ENCODE measurements at regions not wholly inside any gene's neighbourhood (a gene's known extent, or its start where the extent isn't known, plus 50 kb on each side); places are given as distances from the start of the nearest gene placed in this dataset.

DNA sequence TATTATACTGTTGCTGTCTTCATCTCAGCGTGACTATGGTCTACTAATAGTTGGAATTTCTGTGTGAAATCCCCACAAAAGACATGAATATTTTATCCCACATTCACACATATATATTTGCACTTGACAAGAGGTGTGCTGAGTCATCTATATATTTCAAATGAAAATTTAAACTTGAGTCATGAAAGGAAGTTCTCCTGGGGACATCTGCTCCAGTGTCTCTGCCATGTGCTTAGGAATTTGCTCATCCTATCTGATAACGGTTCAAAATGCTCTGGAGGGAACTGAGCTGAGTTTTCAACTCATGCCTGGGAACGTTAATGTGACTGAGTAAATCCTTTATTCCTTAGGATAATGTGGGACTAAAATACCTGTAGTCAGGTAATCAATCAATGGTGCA is 326.2 kb upstream of the MEX3C start:
- no CpG with 5 or more reads among the region's 3 CpGs for WGBS, 2 donors (ENCODE audit: extremely low coverage in 2 of 2, insufficient read length in 2 of 2, insufficient replicate concordance in 1 of 2)

DNA sequence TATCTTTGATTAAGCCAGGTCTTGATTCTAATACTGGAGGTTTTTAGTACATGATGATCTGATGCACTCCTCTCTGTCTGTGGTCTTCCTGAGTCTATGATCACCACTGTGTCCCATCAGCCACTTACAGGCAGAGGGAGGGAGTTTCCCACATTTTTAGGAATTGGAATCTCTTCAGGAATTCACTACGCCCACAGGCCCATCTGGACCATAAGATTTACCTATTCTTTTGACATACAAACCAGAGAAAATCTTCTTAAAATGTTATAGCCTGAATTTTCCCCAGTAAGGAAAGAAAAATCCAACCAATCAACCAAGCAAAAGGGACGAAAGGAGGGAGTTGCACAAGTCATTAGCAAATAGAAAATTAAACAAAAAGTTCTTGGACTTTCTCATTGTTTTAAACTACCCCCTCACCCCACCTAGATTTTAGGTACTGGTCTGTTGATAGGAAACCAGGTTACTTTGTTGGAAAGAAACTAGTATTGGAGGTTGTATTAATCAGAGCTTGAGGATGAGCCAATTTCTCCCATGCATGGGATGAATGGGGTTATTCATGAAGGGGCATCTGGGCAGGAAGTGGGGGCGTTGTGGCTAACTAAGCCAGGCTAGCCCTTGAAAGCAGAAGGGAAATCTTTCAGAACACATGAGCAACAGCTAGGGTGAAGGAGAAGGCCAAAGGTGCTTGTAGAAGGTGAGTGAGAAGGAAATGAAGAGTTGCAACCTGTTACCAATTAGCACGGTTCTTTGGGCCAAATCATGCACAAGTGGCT is 328.2 kb upstream of the MEX3C start:
- Histone ChIP-seq H3K27me3 (ENCODE audit: control insufficient read depth in 3 of 3, insufficient read depth in 3 of 3, low read depth in 1 of 3, low read length in 3 of 3) (no peaks in the 10 kb centered on the region), H3K9me3 (replicated peaks in 1 of 2; ENCODE audit: control insufficient read depth in 2 of 2, insufficient read depth in 1 of 2, low read depth in 1 of 2, low read length in 2 of 2) (no peaks in the 10 kb centered on the region), H3K9ac (ENCODE audit: low read depth, low read length, poor library complexity) (no peak overlapping the region), H3K4me2 (ENCODE audit: insufficient read depth, low read length, poor library complexity, severe bottlenecking) (no peak overlapping the region), H2BK120ac (ENCODE audit: low read depth, low read length) (no peak overlapping the region), H2BK5ac (ENCODE audit: low read length) (no peak overlapping the region), H2BK15ac (ENCODE audit: low read length) (no peak overlapping the region), H4K91ac (ENCODE audit: low read depth, low read length, poor library complexity) (no peak overlapping the region), H3K14ac (ENCODE audit: low read length) (no peak overlapping the region), H3K36me3 (replicated peaks in 1 of 2; ENCODE audit: control insufficient read depth in 2 of 2, insufficient read depth in 2 of 2, low read length in 2 of 2) (no peaks in the 10 kb centered on the region), H2AK5ac (ENCODE audit: low read depth, low read length) (no peak overlapping the region), H3K4me3 (ENCODE audit: low read length in 2 of 2) (no peak overlapping the region), H3K4me1 (ENCODE audit: control insufficient read depth in 2 of 2, insufficient read depth in 1 of 2, low read depth in 1 of 2, low read length in 2 of 2) (no peaks in the 10 kb centered on the region), H3K23ac (ENCODE audit: low read depth, low read length, poor library complexity) (no peak overlapping the region), H3K79me1 (ENCODE audit: low read depth, low read length) (no peaks in the 10 kb centered on the region), H3K4ac (ENCODE audit: low read length) (no peak overlapping the region), H2AFZ (ENCODE audit: low read length) (no peak overlapping the region), H3K27ac (replicated peaks; ENCODE audit: low read length) (no peak overlapping the region), H3K18ac (ENCODE audit: low read length) (no peak overlapping the region), H2BK12ac (ENCODE audit: low read length) (no peak overlapping the region), H4K8ac (ENCODE audit: low read depth, low read length) (no peak overlapping the region)
- WGBS, 2 donors (ENCODE audit: extremely low coverage in 2 of 2, insufficient read length in 2 of 2, insufficient replicate concordance in 1 of 2): no CpG with 5 or more reads among the region's 4 CpGs
- DNase-seq (ENCODE audit: low spot score): no peak

More for the DNA sequence above, 326.2 kb upstream of the MEX3C start:
- no peak for DNase-seq (ENCODE audit: low spot score)
- H2BK15ac ChIP-seq (ENCODE audit: low read length): no peak overlapping the region
- no peak overlapping the region for H2BK12ac ChIP-seq (ENCODE audit: low read length)
- no peak overlapping the region for H2AK5ac ChIP-seq (ENCODE audit: low read depth, low read length)
- H3K4me2 ChIP-seq (ENCODE audit: insufficient read depth, low read length, poor library complexity, severe bottlenecking): no peak overlapping the region
- H3K4me3 ChIP-seq (ENCODE audit: low read length in 2 of 2): no peak overlapping the region
- H4K8ac ChIP-seq (ENCODE audit: low read depth, low read length): no peak overlapping the region
- H4K91ac ChIP-seq (ENCODE audit: low read depth, low read length, poor library complexity): no peak overlapping the region
- no peak overlapping the region for H3K27ac ChIP-seq (replicated peaks; ENCODE audit: low read length)
- H3K18ac ChIP-seq (ENCODE audit: low read length): no peak overlapping the region
- H3K9ac ChIP-seq (ENCODE audit: low read depth, low read length, poor library complexity): no peak overlapping the region
- no peak overlapping the region for H2BK5ac ChIP-seq (ENCODE audit: low read length)
- no peaks in the 10 kb centered on the region for H3K9me3 ChIP-seq (replicated peaks in 1 of 2; ENCODE audit: control insufficient read depth in 2 of 2, insufficient read depth in 1 of 2, low read depth in 1 of 2, low read length in 2 of 2)
- H3K36me3 ChIP-seq (replicated peaks in 1 of 2; ENCODE audit: control insufficient read depth in 2 of 2, insufficient read depth in 2 of 2, low read length in 2 of 2): no peaks in the 10 kb centered on the region
- H3K23ac ChIP-seq (ENCODE audit: low read depth, low read length, poor library complexity): no peak overlapping the region
- H3K14ac ChIP-seq (ENCODE audit: low read length): no peak overlapping the region
- H3K4ac ChIP-seq (ENCODE audit: low read length): no peak overlapping the region
- H2AFZ ChIP-seq (ENCODE audit: low read length): no peak overlapping the region
- no peaks in the 10 kb centered on the region for H3K4me1 ChIP-seq (ENCODE audit: control insufficient read depth in 2 of 2, insufficient read depth in 1 of 2, low read depth in 1 of 2, low read length in 2 of 2)
- no peaks in the 10 kb centered on the region for H3K79me1 ChIP-seq (ENCODE audit: low read depth, low read length)
- no peaks in the 10 kb centered on the region for H3K27me3 ChIP-seq (ENCODE audit: control insufficient read depth in 3 of 3, insufficient read depth in 3 of 3, low read depth in 1 of 3, low read length in 3 of 3)
- no peak overlapping the region for H2BK120ac ChIP-seq (ENCODE audit: low read depth, low read length)

DNA sequence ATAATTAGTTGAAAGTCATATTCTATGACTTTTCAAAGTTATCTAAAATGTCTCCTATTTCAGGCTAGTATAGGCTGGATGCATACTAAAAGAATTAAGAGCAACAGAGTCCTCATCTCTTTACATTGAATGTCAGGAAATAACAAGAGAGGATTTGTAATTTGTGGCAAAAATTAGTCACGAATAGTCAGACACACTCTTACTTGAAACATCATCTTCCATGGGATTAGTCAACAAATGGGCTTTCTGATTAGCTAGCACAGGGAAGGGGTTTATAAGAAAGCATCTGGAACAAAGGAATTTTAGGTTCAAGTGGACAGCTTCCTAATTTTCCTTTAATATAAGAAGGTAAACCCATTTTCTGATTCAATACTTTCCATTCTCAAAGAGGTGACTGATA is 330.3 kb upstream of the MEX3C start:
- no peaks in the 10 kb centered on the region for H3K9me3 ChIP-seq (replicated peaks in 1 of 2; ENCODE audit: control insufficient read depth in 2 of 2, insufficient read depth in 1 of 2, low read depth in 1 of 2, low read length in 2 of 2)
- H2BK12ac ChIP-seq (ENCODE audit: low read length): no peak overlapping the region
- no peaks in the 10 kb centered on the region for H3K27me3 ChIP-seq (ENCODE audit: control insufficient read depth in 3 of 3, insufficient read depth in 3 of 3, low read depth in 1 of 3, low read length in 3 of 3)
- no peak overlapping the region for H3K18ac ChIP-seq (ENCODE audit: low read length)
- H2BK15ac ChIP-seq (ENCODE audit: low read length): no peak overlapping the region
- H3K9ac ChIP-seq (ENCODE audit: low read depth, low read length, poor library complexity): no peak overlapping the region
- no peak overlapping the region for H3K27ac ChIP-seq (replicated peaks; ENCODE audit: low read length)
- no peak overlapping the region for H2BK5ac ChIP-seq (ENCODE audit: low read length)
- H2AK5ac ChIP-seq (ENCODE audit: low read depth, low read length): no peak overlapping the region
- H3K79me1 ChIP-seq (ENCODE audit: low read depth, low read length): no peaks in the 10 kb centered on the region
- no peak overlapping the region for H2BK120ac ChIP-seq (ENCODE audit: low read depth, low read length)
- H3K4me3 ChIP-seq (ENCODE audit: low read length in 2 of 2): no peak overlapping the region
- no peaks in the 10 kb centered on the region for H3K36me3 ChIP-seq (replicated peaks in 1 of 2; ENCODE audit: control insufficient read depth in 2 of 2, insufficient read depth in 2 of 2, low read length in 2 of 2)
- no peak overlapping the region for H4K91ac ChIP-seq (ENCODE audit: low read depth, low read length, poor library complexity)
- DNase-seq (ENCODE audit: low spot score): no peak
- no peak overlapping the region for H3K14ac ChIP-seq (ENCODE audit: low read length)
- H3K4ac ChIP-seq (ENCODE audit: low read length): no peak overlapping the region
- H3K4me1 ChIP-seq (ENCODE audit: control insufficient read depth in 2 of 2, insufficient read depth in 1 of 2, low read depth in 1 of 2, low read length in 2 of 2): no peaks in the 10 kb centered on the region
- H3K4me2 ChIP-seq (ENCODE audit: insufficient read depth, low read length, poor library complexity, severe bottlenecking): no peak overlapping the region
- WGBS, 2 donors (ENCODE audit: extremely low coverage in 2 of 2, insufficient read length in 2 of 2, insufficient replicate concordance in 1 of 2): no CpG with 5 or more reads among the region's 1 CpG
- H2AFZ ChIP-seq (ENCODE audit: low read length): no peak overlapping the region
- no peak overlapping the region for H4K8ac ChIP-seq (ENCODE audit: low read depth, low read length)
- H3K23ac ChIP-seq (ENCODE audit: low read depth, low read length, poor library complexity): no peak overlapping the region

DNA sequence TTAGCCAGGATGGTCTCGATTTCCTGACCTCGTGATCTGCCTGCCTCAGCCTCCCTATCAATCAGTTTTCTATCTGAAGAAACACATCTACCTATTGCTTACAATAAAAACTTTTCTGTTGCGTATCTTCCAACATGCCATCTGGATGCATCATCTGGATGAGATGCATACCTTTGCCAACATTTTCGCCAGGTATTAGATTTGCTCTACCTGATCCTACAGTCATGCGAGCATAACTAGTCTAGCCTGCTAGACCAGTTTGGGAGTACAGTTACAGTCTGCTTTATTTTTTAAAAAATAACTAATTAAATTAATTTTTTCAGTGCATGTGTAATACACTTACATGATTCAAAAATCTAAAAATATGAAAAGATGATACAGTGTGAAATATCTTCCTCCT is 334.0 kb upstream of the MEX3C start:
- Histone ChIP-seq H3K36me3 (replicated peaks in 1 of 2; ENCODE audit: control insufficient read depth in 2 of 2, insufficient read depth in 2 of 2, low read length in 2 of 2) (no peaks in the 10 kb centered on the region), H3K23ac (ENCODE audit: low read depth, low read length, poor library complexity) (no peak overlapping the region), H2BK12ac (ENCODE audit: low read length) (no peak overlapping the region), H3K4me2 (ENCODE audit: insufficient read depth, low read length, poor library complexity, severe bottlenecking) (no peak overlapping the region), H4K8ac (ENCODE audit: low read depth, low read length) (no peak overlapping the region), H2AK5ac (ENCODE audit: low read depth, low read length) (no peak overlapping the region), H3K9ac (ENCODE audit: low read depth, low read length, poor library complexity) (no peak overlapping the region), H3K27me3 (ENCODE audit: control insufficient read depth in 3 of 3, insufficient read depth in 3 of 3, low read depth in 1 of 3, low read length in 3 of 3) (no peaks in the 10 kb centered on the region), H2BK15ac (ENCODE audit: low read length) (no peak overlapping the region), H2BK5ac (ENCODE audit: low read length) (no peak overlapping the region), H3K79me1 (ENCODE audit: low read depth, low read length) (no peaks in the 10 kb centered on the region), H4K91ac (ENCODE audit: low read depth, low read length, poor library complexity) (no peak overlapping the region), H3K4me3 (ENCODE audit: low read length in 2 of 2) (no peak overlapping the region), H2BK120ac (ENCODE audit: low read depth, low read length) (no peak overlapping the region), H3K4ac (ENCODE audit: low read length) (no peak overlapping the region), H3K27ac (replicated peaks; ENCODE audit: low read length) (no peak overlapping the region), H3K18ac (ENCODE audit: low read length) (no peak overlapping the region), H3K14ac (ENCODE audit: low read length) (no peak overlapping the region), H2AFZ (ENCODE audit: low read length) (no peak overlapping the region), H3K9me3 (replicated peaks in 1 of 2; ENCODE audit: control insufficient read depth in 2 of 2, insufficient read depth in 1 of 2, low read depth in 1 of 2, low read length in 2 of 2) (no peaks in the 10 kb centered on the region), H3K4me1 (ENCODE audit: control insufficient read depth in 2 of 2, insufficient read depth in 1 of 2, low read depth in 1 of 2, low read length in 2 of 2) (no peaks in the 10 kb centered on the region)
- no peak for DNase-seq (ENCODE audit: low spot score)
- WGBS, 2 donors (ENCODE audit: extremely low coverage in 2 of 2, insufficient read length in 2 of 2, insufficient replicate concordance in 1 of 2): no CpG with 5 or more reads among the region's 5 CpGs
